ENCODE measurements at regions not wholly inside any gene's neighbourhood (a gene's known extent, or its start where the extent isn't known, plus 50 kb on each side); places are given as distances from the start of the nearest gene placed in this dataset.
A peak's percentile ranks its signal among the peaks of the same experiment; 100 is the strongest.

GRCh38 chr4:3343358-3343757 lies 50.5 kb downstream of the RGS12 start:
- no peak for ATAC-seq

GRCh38 chr4:3344104-3344503 lies 51.3 kb downstream of the RGS12 start:
- ATAC-seq, result no peak

- no peak for ATAC-seq
These were observed 51.8 kb downstream of the RGS12 start for GRCh38 chr4:3344596-3344995.

- ATAC-seq, result peak; percentile 60
These were observed 52.6 kb downstream of the RGS12 start for GRCh38 chr4:3345384-3345783.

- ATAC-seq, result peak; percentile 90
These were observed 53.3 kb downstream of the RGS12 start for GRCh38 chr4:3346146-3346545.

- no peak for ATAC-seq
These were observed 55.0 kb downstream of the RGS12 start for GRCh38 chr4:3347871-3348270.

- no peak for ATAC-seq
These were observed 55.8 kb downstream of the RGS12 start for GRCh38 chr4:3348621-3349020.

- ATAC-seq, result no peak
These were observed 56.3 kb downstream of the RGS12 start for GRCh38 chr4:3349116-3349515.

- ATAC-seq, result no peak
These were observed 59.2 kb downstream of the RGS12 start for GRCh38 chr4:3351997-3352396.

- ATAC-seq, result no peak
These were observed 59.7 kb downstream of the RGS12 start for GRCh38 chr4:3352505-3352904.

- no peak for ATAC-seq
These were observed 60.2 kb downstream of the RGS12 start for GRCh38 chr4:3352941-3353594.

- ATAC-seq, result peak; percentile 97
These were observed 61.1 kb downstream of the RGS12 start for GRCh38 chr4:3353752-3354454.

GRCh38 chr4:3354455-3354811 lies 61.6 kb downstream of the RGS12 start:
- no peak for ATAC-seq

GRCh38 chr4:3355266-3355748 lies 62.5 kb downstream of the RGS12 start:
- ATAC-seq, result no peak

GRCh38 chr4:3358656-3359055 lies 65.8 kb downstream of the RGS12 start:
- no peak for ATAC-seq

- ATAC-seq, result no peak
These were observed 68.0 kb downstream of the RGS12 start for GRCh38 chr4:3360777-3361176.

- no peak for ATAC-seq
These were observed 68.6 kb downstream of the RGS12 start for GRCh38 chr4:3361406-3361805.

- ATAC-seq, result peak; percentile 5
These were observed 69.1 kb downstream of the RGS12 start for GRCh38 chr4:3361896-3362295.

GRCh38 chr4:3362431-3363287 lies 69.8 kb downstream of the RGS12 start:
- peak; percentile 10 for ATAC-seq

- no peak for ATAC-seq
These were observed 70.8 kb downstream of the RGS12 start for GRCh38 chr4:3363411-3364141.

GRCh38 chr4:3364199-3364598 lies 71.4 kb downstream of the RGS12 start:
- ATAC-seq, result no peak

GRCh38 chr4:3364634-3365314 lies 72.0 kb downstream of the RGS12 start:
- ATAC-seq, result no peak

Measured in esophagus mucosa (tissue), 1 donor.